ENCODE measurements at regions not wholly inside any gene's neighbourhood (a gene's known extent, or its start where the extent isn't known, plus 50 kb on each side); places are given as distances from the start of the nearest gene placed in this dataset.

- POLR2A ChIA-PET (ENCODE audit: unreplicated experiment), result no interaction called here
- CTCF ChIA-PET, result no interaction called here
- H3K4me1 ChIP-seq (ENCODE audit: insufficient read depth, low read length), result 0 out of 2 replicates have a peak, but pooled peaks cover 3% of the 10 kb centered on the region
These were observed 89.3 kb upstream of the EDEM3 start for GRCh38 chr1:184843732-184844495.

GRCh38 chr1:184840596-184840995, 85.9 kb upstream of the EDEM3 start:
- Histone ChIP-seq H3K9ac (ENCODE audit: low read length) (no peak overlapping the region), H3K27ac (ENCODE audit: low read length) (no peak overlapping the region), H3K9me3 (ENCODE audit: low read length) (no peaks in the 10 kb centered on the region), H3K4me3 (ENCODE audit: low read length) (no peak overlapping the region), H3K4me1 (ENCODE audit: insufficient read depth, low read length) (peaks cover 25% of the 10 kb centered on the region), H3K27me3 (ENCODE audit: low read length) (no peaks in the 10 kb centered on the region), H3K9me2 (replicated peaks; ENCODE audit: low read length) (no peaks in the 10 kb centered on the region), H4K20me1 (ENCODE audit: low read length) (no peaks in the 10 kb centered on the region), H3F3A (ENCODE audit: low read length, unreplicated experiment) (no peaks in the 10 kb centered on the region), H2AFZ (ENCODE audit: low read length) (no peak overlapping the region), H3K79me2 (ENCODE audit: low read length) (no peaks in the 10 kb centered on the region), H3K36me3 (ENCODE audit: low read depth, low read length) (no peaks in the 10 kb centered on the region), H3K4me2 (ENCODE audit: low read length) (no peak overlapping the region)
- TF ChIP-seq EZH2phosphoT487 (IDR thresholded peaks at IDR 0.05; ENCODE audit: borderline replicate concordance, low read length) (no peak), EZH2 (IDR thresholded peaks at IDR 0.05; ENCODE audit: low read length, unreplicated experiment) (no peak), CTCF (conservative IDR thresholded peaks at IDR 0.05; ENCODE audit: low read depth, low read length) (no peak)
- CTCF ChIA-PET, result no interaction called here
- intact Hi-C loops (cut with micrococcal nuclease), result no loop called here
- ATAC-seq (no peak), DNase-seq (no peak)
- POLR2A ChIA-PET (ENCODE audit: unreplicated experiment), result no interaction called here
- BruUV-seq (replicated peaks), result no TSS peak

More at GRCh38 chr1:184843732-184844495, 89.3 kb upstream of the EDEM3 start:
- Histone ChIP-seq H3K4me2 (ENCODE audit: low read length) (no peak overlapping the region), H3K27ac (ENCODE audit: low read length) (no peak overlapping the region), H3K79me2 (ENCODE audit: low read length) (no peaks in the 10 kb centered on the region), H3K36me3 (ENCODE audit: low read depth, low read length) (no peaks in the 10 kb centered on the region), H3K9me3 (ENCODE audit: low read length) (no peaks in the 10 kb centered on the region), H3K9ac (ENCODE audit: low read length) (no peak overlapping the region), H2AFZ (ENCODE audit: low read length) (no peak overlapping the region), H3K4me3 (ENCODE audit: low read length) (no peak overlapping the region), H4K20me1 (ENCODE audit: low read length) (no peaks in the 10 kb centered on the region), H3F3A (ENCODE audit: low read length, unreplicated experiment) (no peaks in the 10 kb centered on the region), H3K27me3 (ENCODE audit: low read length) (no peaks in the 10 kb centered on the region), H3K9me2 (replicated peaks; ENCODE audit: low read length) (no peaks in the 10 kb centered on the region)
- no TSS peak for BruUV-seq (replicated peaks)
- no peak for TF ChIP-seq EZH2phosphoT487 (IDR thresholded peaks at IDR 0.05; ENCODE audit: borderline replicate concordance, low read length)
- TF ChIP-seq EZH2 (IDR thresholded peaks at IDR 0.05; ENCODE audit: low read length, unreplicated experiment), result no peak
- DNase-seq (no peak), ATAC-seq (no peak)
- intact Hi-C loops (cut with micrococcal nuclease), result no loop called here

- Histone ChIP-seq H3K4me1 (ENCODE audit: insufficient read depth, low read length) (peaks cover 25% of the 10 kb centered on the region), H3K9me2 (replicated peaks; ENCODE audit: low read length) (no peaks in the 10 kb centered on the region), H2AFZ (ENCODE audit: low read length) (no peak overlapping the region), H3F3A (ENCODE audit: low read length, unreplicated experiment) (no peaks in the 10 kb centered on the region), H3K36me3 (ENCODE audit: low read depth, low read length) (no peaks in the 10 kb centered on the region), H4K20me1 (ENCODE audit: low read length) (no peaks in the 10 kb centered on the region), H3K27ac (ENCODE audit: low read length) (peak overlapping the region; percentile 80), H3K4me2 (ENCODE audit: low read length) (no peak overlapping the region; the same call in 1 of the 2 replicates), H3K9ac (ENCODE audit: low read length) (no peak overlapping the region; the same call in 1 of the 2 replicates), H3K27me3 (ENCODE audit: low read length) (no peaks in the 10 kb centered on the region), H3K9me3 (ENCODE audit: low read length) (no peaks in the 10 kb centered on the region), H3K79me2 (ENCODE audit: low read length) (no peaks in the 10 kb centered on the region), H3K4me3 (ENCODE audit: low read length) (no peak overlapping the region)
- no TSS peak for BruUV-seq (replicated peaks)
- peak; percentile 92 for ATAC-seq
- peak; percentile 80 for DNase-seq
- ChIA-PET CTCF (no interaction called here), POLR2A (ENCODE audit: unreplicated experiment) (no interaction called here)
- intact Hi-C loops (cut with micrococcal nuclease), result no loop called here
- no peak for TF ChIP-seq EZH2 (IDR thresholded peaks at IDR 0.05; ENCODE audit: low read length, unreplicated experiment)
- no peak for TF ChIP-seq CTCF (conservative IDR thresholded peaks at IDR 0.05; ENCODE audit: low read depth, low read length)
- TF ChIP-seq EZH2phosphoT487 (IDR thresholded peaks at IDR 0.05; ENCODE audit: borderline replicate concordance, low read length), result no peak
These were observed 83.9 kb upstream of the EDEM3 start for GRCh38 chr1:184838504-184838951.
